ENCODE measurements at regions not wholly inside any gene's neighbourhood (a gene's known extent, or its start where the extent isn't known, plus 50 kb on each side); places are given as distances from the start of the nearest gene placed in this dataset.
A peak's percentile ranks its signal among the peaks of the same experiment; 100 is the strongest.
"Not testable (repeated sequence)": the region's sequence is repeated elsewhere in the genome, so short reads cannot be mapped to it uniquely, and the experiment has no call there.

- DNase-seq (ENCODE audit: low spot score): no peak
Observed at GRCh38 chr4:128758314-128758922, 51.1 kb upstream of the JADE1 start.

DNA sequence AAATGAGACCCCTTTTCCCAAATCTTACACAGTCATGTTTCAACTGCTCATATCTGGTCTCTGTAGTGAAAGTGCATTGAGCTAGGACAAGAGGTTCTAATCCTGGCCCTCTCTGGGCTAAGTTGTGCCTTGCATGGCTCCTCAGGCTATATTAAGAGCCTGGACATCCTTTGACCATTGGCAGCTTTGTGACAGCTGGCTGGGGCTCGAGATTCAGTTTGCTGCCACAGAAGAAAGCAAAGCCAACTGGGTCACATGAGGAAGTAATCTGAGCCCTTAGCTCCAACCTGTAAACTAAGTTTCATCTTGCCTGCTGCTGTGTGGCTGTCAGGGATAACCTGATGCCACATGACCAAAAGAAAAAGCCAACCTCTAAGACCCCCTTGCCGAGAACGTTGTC, 51.8 kb upstream of the JADE1 start:
- peak; percentile 37 for DNase-seq (ENCODE audit: low spot score)

GRCh38 chr4:128751354-128751753, 58.1 kb upstream of the JADE1 start:
- no peak for DNase-seq (ENCODE audit: low spot score)

DNA sequence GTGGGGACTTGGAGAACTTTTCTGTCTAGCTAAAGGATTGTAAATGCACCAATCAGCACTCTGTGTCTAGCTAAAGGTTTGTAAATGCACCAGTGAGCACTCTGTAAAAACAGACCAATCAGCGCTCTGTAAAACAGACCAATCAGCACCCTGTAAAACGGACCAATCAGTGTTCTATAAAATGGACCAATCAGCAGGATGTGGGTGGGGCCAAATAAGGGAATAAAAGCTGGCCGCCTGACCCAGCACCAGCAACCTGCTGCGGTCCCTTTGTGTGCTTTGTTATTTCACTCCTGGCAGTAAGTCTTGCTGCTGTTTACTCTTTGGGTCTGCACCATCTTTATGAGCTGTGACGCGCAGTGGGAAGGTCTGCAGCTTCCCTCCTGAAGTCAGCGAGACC, 67.8 kb upstream of the JADE1 start:
- DNase-seq (ENCODE audit: low spot score): not testable (repeated sequence)

- no peak for DNase-seq (ENCODE audit: low spot score)
Observed at GRCh38 chr4:128737098-128737513, 72.4 kb upstream of the JADE1 start.

GRCh38 chr4:128735714-128736113, 73.8 kb upstream of the JADE1 start:
- no peak for DNase-seq (ENCODE audit: low spot score)

DNA sequence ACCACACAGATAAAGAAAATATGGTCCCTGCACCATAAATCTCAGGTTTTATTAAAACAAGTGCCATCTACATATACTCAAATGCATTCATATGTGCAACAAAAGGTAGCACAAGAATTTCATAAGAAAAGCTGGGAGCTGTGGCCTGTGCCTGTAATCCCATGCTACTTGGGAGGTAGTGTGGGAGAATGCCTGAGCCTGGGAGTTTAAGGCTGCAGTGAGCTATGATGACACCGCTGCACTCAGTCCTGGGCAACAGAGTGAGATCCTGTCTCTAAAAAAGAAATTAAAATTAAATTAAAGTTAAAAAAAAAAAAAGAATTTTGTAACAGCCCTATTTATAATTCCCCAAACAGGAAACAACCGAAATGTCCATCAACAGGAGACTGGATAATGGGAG, 81.3 kb upstream of the JADE1 start:
- DNase-seq (ENCODE audit: low spot score): no peak

- no peak for DNase-seq (ENCODE audit: low spot score)
Observed at GRCh38 chr4:128727658-128728057, 81.8 kb upstream of the JADE1 start.

- DNase-seq (ENCODE audit: low spot score): no peak
Observed at GRCh38 chr4:128725405-128726055, 84.0 kb upstream of the JADE1 start.

GRCh38 chr4:128722911-128723310, 86.6 kb upstream of the JADE1 start:
- no peak for DNase-seq (ENCODE audit: low spot score)

- no peak for DNase-seq (ENCODE audit: low spot score)
Observed at GRCh38 chr4:128721896-128722295, 87.6 kb upstream of the JADE1 start.

DNA sequence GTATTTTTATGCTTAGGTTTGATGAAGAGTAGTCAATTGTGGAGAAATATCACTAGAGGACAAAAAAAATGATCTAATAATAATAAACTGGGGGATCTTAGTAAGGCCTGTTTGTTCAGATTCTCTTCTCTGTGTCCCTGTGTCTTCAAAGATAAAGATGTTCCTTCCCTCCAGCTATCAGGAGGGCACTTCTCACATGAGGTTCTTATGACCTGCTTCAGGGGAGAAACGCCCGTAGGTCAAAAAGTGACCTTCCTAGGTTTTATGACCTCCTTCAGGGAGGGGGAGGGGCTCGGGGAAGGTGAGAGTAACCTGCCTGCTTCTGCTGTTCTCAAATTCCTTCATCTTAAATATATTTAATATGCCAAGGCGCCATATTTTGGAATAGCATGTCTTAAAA, 89.2 kb upstream of the JADE1 start:
- DNase-seq (ENCODE audit: low spot score): no peak

- no peak for DNase-seq (ENCODE audit: low spot score)
Observed at GRCh38 chr4:128718768-128719167, 90.7 kb upstream of the JADE1 start.

DNA sequence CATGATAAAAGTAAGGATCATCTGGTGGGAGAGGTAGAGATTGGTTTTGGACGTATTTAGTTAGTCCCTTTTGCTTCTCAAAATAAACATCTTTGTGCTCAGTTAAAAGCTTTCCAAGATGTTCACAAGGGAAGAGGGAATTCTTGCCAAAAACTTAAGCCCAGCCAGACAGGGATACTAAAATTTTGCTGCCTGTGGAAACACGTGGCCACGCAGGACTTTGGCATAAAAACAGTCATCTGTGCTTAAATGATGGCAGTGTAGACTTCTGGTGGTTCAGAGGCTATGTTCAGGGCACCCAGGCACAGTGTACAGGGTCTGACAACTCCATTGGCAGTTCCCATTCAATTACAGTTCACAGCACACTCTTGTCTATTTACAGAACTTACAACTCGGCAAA, 93.2 kb upstream of the JADE1 start:
- DNase-seq (ENCODE audit: low spot score): no peak

DNA sequence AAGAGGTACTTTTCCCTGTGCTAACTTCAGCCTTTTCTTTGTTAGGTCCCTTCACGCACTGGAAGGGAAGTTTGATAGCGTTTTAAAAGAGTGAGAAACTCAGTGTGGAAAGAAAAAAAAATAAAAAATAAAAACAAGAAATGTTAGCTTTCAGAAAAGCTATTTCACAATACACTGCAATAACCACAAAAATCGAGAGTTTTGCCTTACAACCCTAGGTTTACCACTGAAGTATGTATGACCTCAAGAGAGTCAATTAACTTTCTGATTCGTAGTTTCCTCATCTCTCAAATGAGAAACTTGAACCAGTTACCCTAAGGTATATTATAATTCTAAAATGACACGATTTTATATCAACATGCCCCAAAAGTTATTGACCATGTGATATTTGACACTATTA, 93.9 kb upstream of the JADE1 start:
- no peak for DNase-seq (ENCODE audit: low spot score)

DNA sequence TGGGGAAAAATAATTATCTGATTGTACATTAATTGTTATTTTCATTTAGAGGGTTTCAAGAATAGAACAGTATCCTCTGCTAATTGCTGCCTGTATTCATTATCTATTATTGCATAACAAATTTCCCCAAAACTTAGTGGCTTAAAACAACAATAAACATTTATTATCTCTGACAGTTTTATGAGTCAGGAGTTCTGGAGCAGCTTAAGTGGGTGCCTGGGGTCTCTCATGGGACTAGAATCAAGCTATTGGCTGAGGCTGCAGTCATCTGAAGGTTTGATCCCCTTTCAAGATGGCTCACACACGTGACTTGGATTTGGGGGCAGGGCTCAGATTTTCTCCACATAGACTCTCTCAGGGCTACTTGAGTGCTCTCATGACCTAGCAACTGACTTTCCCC, 98.1 kb upstream of the JADE1 start:
- DNase-seq (ENCODE audit: low spot score): no peak

GRCh38 chr4:128709268-128709667, 100.2 kb upstream of the JADE1 start:
- no peak for DNase-seq (ENCODE audit: low spot score)

DNA sequence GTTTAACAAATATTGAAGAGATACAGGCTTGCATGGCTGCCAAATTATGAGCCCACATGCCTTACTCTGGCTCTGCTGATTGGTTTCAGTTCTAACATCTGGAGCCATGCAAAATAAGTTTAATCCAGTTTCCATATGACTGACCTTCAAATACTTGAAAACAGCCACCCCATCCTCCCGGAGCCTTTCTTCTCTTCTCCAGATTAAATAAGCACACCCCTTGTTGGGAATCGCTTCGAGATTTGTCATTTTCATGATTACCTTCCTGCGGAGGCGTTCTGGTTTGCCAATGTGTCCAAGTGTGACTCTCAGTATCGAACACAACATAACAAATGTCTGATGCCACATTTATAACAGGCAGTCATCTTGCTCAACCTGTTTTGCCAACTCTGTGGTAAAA, 101.6 kb upstream of the JADE1 start:
- no peak for DNase-seq (ENCODE audit: low spot score)

DNA sequence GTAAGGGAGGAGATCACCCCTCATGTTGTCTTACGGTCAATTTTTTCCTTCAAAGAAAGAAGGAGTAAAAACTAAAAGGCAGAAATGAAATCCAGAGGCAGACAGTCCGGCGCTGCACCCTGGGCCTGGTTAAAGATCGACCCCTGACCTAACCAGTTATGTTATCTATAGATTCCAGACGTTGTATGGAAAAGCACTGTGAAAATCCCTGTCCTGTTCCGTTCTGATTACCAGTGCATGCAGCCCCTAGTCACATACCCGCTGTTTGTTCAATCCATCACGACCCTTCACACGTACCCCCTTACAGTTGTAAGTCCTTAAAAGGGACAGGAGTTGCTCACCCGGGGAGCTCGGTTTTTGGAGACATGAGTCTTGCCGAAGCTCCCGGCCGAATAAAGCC, 105.6 kb upstream of the JADE1 start:
- no peak for DNase-seq (ENCODE audit: low spot score)

DNA sequence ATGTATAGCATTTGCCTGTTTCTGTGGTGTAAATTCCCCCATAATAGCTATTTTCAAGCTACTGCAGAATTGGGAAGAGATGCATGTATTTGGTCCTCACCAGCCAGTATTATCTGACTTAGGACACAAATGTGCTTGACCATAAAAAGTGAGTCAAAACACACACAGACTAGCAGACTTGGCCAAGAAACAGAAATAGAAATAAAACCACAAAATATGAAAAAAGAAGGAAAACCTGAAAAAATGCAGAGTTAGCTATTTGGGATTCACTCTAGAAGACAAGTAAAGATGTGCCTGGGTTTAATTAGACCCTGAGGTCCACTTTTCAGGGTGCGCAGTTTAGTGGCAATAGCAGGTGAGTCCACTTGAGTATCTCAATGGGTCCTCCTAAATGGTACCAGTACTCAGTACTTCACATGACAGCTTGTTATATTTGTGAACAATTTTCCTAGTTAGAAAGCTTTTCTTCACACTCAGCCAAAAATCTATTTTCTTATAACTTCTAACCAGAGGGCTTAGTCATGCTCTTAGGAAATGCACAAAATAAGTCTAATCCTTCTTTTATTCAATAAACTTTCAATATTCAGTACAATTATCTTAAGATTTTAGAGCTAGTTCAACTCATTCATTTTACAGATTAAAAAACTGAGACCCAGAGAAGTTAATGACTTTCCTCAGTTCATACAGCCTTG, 108.7 kb upstream of the JADE1 start:
- DNase-seq (ENCODE audit: low spot score): no peak

- no peak for DNase-seq (ENCODE audit: low spot score)
Observed at GRCh38 chr4:128698386-128698785, 111.1 kb upstream of the JADE1 start.

- DNase-seq (ENCODE audit: low spot score): no peak
Observed at GRCh38 chr4:128697323-128697722, 112.2 kb upstream of the JADE1 start.

GRCh38 chr4:128690011-128690410, 119.5 kb upstream of the JADE1 start:
- no peak for DNase-seq (ENCODE audit: low spot score)
